HG03460 (cell line): ENCODE measurements at regions not wholly inside any gene's neighbourhood (a gene's known extent, or its start where the extent isn't known, plus 50 kb on each side); places are given as distances from the start of the nearest gene placed in this dataset.
"Not testable (repeated sequence)": the region's sequence is repeated elsewhere in the genome, so short reads cannot be mapped to it uniquely, and the experiment has no call there.

Source experiments
- ATAC-seq: cut with Tn5 transposase; IDR thresholded peaks from one replicate; pipeline ENCODE4 v1.9.1; 2021; ENCODE audit not compliant: unreplicated experiment

DNA sequence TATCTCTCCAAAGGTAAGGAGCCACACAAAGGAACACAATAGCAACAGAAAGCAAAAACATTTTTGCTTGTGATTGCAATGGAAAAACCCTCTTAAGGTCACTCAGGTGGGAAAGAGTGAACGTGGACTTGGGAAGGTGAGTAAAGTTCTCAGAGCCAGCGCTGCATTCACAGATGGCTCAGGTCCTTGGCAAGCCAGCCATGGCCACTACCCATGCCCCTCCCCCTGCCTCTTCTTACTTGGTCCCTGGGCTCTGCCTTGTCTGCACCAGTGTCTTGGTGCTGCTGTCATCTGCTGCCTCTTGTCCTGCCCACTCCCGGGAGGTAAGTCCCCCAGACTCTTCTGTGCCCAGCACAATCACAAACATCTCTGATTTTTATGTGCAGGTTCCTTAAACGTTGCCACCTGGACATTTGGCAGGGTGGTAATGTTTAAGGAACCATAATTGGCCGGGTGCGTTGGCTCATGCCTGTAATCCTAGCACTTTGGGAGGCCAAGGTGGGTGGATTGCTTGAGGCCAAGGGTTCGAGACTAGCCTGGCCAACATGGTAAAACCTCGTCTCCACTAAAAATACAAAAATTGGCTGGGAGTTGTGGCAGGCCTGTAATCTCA is 74.6 kb downstream of the FEM1C start:
- ATAC-seq: no peak

DNA sequence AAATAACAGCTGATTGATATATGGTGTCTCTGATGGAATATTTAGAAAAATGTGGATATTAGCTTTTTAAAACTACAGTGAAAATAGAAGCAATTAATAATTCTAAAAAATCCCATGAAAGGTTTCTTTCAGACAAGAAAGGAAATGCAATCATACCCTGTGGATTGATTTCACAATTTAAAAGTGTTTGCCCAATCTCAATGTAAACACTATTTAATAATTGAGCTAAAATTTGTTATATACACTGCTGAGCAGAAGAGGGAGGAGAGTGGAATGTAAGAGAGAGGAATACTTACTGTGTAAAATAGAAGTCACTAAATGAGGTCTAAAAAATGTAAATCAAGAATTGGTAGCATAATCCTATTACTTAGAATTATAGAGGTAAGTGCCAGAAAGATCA is 76.9 kb downstream of the FEM1C start:
- no peak for ATAC-seq

DNA sequence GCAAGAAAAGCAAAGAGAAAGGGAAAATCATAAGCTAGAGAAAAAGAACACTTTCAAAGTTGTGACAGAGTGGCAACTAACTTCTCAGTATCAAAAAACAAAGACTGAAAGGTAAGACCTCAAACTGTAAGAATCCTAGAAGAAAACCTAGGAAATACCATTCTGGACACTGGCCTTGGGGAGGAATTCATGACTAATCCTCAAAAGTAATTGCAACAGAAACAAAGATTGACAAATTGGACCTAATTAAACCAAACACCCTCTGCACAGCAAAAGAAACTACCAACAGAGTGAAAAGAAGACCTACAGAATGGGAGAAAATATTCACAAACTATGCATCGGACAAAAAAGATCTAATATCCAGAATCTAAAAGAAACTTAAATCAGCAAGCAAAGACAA is 79.1 kb downstream of the FEM1C start:
- ATAC-seq: no peak

DNA sequence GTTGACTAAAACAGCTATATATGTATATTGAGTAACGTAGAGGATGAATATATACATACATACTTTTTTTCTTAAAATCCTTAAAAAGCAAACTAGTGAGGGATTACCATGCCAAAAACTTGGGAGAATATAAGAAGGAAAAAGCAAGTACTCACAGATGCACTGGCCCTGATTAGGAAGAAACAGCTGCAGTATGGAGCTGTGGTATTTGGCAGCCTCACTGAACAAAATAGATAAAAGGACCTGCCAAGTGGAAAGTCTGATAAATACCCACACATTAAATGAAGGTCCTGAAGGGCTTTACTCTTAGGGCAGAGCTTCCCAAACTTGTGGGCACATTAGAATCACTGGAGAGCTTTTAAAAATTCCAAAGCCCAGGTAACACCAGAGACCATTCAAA is 80.6 kb downstream of the FEM1C start:
- ATAC-seq: no peak

DNA sequence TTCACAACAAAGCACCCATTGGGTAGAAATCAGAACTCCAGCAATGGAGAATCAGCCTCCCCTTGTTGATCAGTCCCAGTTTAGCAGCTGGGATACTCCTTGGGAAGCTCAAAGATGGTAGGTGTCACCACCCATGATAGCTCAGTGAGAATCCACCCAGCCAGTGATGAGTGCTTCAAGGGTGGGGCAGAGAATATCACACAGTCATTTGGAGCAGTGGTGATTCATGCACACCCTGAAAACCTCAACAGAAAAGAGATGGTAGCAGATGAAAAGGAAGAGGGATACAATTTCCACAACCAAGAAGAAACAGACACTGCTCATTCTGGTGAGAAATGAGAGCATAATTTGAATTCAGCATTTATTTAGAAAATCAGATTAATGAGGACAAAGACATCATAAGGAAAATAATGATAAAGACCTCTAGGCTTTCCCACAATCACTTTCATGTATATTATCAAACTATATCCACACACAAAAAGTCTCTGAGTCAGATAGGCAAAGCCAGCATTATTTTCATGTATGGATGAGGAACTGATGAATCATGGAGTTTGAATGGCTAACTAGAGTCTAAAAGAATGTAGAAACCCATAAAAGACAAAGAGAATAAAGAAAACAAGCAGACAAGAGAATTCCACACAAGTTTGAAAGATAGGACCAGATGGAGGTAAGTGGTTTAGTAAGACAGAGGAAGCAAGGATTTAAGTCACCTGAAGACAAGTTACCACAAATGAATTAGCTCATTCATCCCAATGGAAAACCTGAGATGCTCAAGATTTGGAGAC is 82.9 kb downstream of the FEM1C start:
- no peak for ATAC-seq

DNA sequence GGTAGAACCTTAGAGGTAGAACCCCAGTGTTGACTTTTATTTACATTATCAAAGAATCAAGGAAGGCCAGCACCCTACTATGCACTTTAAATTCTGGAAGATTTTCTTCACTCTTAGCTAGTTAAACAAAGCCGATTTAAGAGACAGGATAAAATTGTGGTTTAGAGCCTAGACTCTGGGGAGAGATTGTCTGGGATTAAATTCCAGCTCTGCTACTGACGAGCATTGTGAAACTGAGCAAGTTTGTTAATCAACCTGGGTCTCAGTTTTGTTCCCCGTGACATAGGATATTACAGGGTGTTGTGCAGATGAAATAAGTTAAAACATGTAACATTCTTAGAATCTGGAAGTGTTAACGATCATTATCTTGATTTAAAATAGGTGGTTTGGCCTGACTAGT is 83.5 kb downstream of the FEM1C start:
- ATAC-seq: no peak

DNA sequence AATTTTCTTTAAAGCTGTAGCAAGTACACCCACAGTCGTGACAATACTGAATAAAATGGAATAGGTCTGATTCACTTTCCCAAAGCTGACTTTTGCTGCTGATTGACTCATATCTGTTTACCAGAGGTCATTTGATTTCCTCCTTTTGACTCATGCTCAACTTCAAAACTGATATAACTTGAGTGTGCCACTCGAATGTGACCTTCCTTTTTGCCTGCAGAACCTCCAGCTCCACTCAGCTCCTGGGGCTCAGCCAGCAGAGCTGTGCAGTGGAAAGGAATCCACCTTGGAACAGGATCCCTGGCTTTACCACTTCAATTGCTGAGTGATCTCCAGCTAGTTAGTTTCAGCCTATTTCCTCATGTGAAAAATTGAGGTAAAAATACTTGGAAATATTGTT is 84.1 kb downstream of the FEM1C start:
- peak; percentile 57 for ATAC-seq

DNA sequence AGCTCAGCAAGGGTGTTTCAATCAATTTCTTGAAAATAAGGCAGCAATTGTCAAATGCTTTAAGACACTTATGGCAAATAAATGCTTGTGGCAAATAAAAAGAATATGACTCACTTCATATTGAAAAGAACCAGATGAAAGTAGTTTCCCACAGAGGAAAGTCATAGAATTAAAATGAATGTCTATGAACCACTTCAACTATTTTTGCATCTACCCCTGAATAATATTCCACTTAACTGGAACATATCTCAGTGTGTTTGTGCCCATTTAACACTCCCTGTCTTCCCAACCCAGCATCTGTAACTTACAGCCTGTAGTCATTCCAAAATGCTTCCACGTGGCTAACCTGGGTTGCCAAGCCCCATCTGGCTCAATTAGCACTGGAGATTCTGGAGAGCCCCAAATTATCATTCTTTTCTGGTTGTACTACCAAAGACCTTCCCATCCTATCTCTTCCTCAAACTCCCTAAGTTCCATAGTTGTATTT is 84.7 kb downstream of the FEM1C start:
- no peak for ATAC-seq

DNA sequence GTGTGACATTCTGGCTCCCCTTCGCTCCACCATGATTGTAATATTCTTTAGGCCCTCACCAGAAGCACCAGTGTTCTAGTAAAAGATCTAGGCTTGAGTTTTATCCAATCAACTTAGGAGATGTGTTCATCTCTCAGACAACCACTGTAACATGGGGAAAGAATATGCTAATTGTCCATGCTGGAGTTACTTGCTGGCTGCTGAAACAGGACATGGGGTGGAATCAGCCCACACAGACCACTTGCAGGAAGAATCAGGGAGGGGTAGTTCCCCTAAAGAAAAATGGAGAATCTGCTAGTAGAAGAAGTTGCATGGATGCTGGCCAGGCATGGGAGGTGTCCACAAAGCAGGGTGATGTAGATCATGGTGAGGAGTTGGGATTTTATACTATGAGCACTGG is 86.2 kb downstream of the FEM1C start:
- no peak for ATAC-seq

DNA sequence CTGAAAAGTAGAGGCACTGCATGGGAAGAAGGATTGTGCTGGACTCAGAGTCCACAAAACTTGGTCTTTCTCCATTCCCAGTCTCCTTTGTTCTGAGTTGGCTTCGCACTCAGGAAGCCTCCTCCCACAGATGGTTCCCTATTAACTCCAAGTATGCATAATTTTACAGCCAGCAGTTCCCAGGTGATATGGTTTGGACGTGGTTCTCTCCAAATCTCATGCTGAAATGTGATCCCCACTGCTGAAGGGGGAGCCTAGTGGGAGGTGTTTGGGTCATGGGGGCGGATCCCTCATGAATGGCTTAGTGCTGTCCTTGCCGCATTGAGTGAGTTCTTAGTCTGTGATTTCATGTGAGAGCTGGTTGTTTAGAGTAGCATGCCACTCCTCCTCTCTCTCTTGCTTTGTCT is 86.6 kb downstream of the FEM1C start:
- ATAC-seq: no peak

DNA sequence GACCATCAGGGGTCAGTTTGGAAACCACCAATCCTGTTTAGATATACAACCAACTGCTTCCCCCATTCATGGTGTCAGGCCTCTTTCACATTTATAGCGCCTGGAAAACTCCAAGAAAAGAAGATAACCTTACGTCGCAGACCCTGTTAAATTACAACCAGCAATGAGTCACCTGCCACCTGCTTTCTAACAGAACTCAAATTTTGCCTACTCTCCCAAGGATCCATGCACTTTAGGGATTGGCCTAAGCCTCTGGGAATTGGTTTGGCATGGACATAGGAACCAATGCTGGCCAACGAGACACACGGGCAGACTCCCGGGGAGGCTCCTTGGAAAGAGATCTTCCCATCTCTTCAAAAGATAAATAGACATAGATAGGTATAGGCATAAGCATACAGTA is 87.0 kb downstream of the FEM1C start:
- ATAC-seq: no peak

DNA sequence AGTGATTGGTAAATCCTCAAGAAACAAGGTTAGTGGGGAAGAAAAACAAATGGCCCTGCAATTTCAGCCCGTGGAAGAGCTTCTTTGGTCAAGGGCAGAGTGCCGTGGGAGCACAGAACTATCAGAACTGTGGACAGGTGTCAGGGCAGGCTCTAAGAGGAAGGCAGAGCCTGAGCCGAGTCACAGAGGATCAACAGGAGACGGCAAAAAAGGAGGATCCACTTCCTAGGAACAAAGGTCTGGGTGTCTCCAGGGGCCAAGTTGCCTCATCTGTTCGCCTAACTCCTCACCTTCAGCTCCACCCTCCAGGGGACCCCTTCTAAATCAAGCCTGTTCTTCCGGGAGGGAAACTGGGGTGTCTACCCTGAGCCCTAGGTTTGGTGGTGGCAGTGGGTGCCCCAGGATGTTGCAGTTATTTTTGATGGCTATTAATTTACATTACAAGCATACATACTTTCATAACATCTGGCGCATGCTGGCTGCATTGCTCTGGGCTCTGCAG is 88.0 kb downstream of the FEM1C start:
- no peak for ATAC-seq

DNA sequence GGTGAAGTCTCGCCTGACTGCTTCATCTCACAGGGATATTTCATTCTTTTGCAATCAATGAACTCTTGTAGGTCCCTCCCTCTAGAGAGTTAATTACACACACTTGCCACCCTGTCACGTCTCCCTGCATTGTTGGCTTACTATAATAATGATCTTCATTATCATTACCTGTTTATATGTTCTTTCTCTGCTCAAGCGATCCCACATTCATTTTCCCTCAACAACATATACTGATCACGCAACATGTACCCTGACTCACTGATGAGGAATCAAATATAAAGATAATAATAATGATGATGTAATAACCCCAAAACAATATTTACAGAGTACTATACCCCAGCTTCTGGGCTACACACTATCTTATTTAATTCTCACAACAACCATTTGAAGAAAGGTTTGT is 88.5 kb downstream of the FEM1C start:
- ATAC-seq: no peak

DNA sequence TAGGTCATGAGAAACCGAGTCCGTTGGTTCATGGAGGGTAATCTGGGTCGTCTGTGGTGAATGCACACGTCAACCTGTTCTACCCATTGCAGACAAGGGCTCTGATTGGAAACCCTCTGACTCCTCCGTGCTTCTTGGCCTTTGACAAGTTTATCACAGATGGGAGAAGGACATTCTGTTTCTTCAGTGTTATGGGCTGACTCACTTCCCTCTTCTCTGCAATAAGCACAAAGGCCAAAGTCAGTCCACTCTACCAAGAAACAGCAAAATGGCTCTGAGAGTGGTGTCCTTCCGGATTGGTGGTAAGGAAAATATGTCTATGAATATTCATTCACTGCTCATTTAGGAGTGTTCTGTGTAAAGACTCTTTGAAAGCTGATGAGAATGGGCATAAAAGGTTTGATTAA is 89.3 kb downstream of the FEM1C start:
- ATAC-seq: no peak

DNA sequence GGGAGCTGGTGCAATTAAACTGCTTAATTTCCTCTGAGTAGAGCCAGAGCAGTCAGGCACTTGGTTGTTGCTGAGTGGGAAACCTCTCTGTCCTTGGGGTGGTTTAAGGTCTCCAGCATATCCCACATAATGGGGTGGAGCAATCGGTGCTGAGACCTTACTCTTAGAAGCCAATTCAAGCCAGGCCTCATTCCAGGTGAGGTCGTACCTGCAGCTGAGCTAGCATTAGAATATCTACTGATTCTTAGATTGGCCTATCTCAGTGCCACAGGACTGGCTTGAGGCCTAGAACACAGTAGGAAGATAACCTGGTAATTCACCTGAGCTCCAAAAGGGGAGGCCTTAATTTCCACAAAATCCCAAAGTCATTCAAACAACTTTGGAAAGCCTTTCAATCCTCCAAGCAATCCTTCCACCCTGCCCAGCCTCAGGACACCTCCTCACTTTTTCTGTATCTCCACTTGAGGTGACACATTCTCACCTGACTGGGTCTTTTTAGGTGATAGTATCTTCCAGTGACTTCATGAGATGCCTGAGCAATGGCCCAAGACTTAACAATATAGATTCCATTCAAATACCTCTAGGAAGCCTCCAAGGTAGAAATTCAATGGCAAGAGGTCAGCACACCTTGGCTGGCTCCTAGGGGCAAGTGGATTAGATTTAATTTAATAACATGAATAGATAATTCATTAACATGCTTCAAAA is 91.0 kb downstream of the FEM1C start:
- ATAC-seq: no peak

DNA sequence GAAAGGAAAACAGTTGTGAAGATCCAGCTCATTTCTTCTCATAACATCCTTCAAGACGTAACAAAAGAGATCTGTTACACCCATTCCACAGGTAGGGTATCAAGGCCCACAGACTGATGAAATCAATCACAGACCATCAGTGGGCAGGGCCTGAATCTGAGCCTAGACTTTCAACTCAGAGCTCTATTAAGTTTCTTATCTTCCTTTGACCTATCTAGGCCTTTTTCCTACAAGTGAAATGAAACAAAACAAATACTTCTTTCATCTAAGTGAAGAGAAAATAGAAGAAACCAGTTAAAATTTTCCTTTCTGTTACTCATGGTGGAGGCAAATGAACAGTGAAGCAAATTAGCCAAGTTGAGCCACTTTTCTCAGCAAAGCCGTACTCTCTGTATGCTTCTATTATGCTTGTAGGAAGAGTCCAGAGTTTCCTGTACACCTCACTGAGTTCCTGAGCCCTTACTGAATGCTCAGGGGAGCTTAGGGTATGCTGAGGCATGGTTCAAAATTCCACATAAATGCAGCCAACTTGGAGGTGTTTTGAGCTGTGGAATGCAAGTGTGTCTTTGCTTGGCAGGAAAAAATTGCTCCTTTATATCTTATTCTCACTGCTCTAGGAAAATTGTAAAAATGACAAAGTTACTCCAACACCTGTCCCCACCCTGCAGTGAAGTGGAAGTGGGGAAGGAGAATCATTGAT is 91.9 kb downstream of the FEM1C start:
- no peak for ATAC-seq

DNA sequence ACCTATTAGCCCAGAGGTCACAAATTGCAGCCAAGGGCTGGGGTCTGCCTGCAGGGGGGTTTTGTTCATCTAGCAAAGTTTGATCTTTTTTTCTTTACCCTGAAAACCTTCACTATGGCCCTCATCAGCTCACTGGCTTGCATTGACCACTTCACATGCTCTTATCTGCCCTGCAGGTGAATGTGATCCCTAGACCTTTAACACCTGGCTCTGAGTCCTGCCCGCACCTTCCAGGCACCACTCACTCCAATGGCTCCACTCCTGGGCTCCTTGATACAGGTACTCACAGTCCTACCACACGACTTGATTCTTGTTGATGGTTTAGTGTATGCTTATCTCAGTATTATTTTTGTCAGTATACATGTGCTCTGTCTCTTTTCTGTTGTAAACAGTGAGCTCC is 92.5 kb downstream of the FEM1C start:
- ATAC-seq: no peak

DNA sequence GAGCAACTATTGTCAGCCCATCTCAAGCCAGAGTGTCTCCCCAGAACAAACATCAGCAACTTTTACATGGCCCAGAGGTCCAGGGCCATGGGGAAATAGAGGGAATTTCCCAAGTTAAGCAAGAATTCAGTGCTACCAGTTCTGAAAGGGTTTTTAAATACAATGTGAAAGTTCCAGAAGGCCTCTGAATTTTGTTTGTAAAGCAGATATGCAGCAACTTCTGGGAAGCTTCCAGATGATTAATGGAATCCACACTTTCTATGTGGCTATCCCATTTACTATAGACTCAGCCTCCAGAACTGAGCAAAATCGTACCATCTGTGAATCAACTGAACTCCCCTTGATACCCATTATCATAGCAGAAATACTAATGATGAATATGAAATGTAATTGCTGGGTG is 93.8 kb downstream of the FEM1C start:
- peak; percentile 62 for ATAC-seq

DNA sequence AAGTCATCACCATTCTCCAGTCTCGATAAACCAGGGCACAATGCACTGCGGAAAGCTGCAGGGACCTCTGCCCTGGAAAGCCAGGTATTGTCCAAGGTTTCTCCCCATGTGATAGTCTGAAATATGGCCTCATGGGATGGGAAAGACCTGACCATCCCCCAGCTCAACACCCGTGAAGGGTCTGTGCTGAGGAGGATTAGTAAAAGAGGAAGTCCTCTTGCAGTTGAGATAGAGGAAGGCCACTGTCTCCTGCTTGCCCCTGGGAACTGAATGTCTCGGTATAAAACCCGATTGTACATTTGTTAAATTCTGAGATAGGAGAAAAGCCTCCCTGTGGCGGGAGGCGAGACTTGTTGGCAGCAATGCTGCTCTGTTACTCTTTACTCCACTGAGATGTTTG is 95.9 kb downstream of the FEM1C start:
- ATAC-seq: not testable (repeated sequence)

DNA sequence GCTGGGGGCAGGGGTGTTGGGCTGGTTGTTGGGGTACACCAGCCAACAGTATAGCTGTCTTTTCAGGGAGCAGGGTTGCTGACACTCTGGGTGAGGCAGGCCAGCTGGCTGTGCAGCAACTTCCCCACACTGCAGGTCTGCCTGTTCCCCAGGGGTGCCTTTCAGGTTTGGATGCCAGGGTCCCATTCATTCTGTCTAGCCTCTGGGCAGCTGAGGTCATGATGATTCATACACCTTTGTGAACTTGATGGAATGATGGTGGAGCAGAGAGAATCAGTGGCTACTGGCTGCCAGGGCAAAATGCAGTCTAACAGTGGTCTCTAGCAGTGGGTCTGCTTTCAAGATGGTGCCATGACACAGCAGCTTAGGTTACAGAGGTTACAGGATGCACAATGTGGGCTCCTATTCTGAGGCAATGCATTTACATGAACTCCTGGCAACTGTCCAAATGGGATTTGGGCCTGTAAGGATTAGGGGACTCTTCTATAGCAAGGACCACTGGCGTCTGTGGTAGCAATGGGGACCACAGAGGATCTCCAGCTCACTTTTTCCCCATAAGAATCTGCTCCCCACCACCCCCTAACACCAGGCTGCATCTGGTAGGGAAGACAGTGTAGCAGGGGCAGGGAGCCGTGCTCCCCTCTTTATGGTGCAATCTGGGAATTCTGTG is 103.7 kb downstream of the FEM1C start:
- no peak for ATAC-seq

DNA sequence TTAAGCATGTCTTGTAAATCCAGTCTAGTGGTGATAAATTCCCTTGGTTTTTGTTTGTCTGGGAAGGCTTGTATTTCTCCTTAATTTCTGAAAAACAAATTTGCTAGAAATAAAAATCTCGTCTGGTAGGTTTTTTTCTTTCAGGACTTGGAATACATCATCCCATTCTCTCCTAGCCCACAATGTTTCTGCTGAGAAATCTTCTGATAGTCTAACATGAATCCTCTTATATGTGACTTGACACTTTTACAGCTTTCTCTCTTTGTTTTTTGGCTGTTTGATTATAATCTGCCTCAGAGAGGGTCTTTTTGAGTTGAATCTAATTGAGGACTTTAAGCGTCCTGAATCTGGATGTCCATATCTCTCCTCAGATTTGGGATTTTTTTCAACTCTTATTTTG is 104.9 kb downstream of the FEM1C start:
- ATAC-seq: no peak
